WTC11 (cell line): ENCODE measurements at regions not wholly inside any gene's neighbourhood (a gene's known extent, or its start where the extent isn't known, plus 50 kb on each side); places are given as distances from the start of the nearest gene placed in this dataset.

ENCODE experiments used
- ATAC-seq: fragments of 200-7000 bp; cut with Tn5 transposase; 2 replicates; pipeline ENCODE4 v1.10.0; 2021; ENCODE audit warnings: mild to moderate bottlenecking, moderate library complexity
- CTCF ChIA-PET: fragments of 300-600 bp; sonication (Branson Sonifier 250); formaldehyde crosslinking; loops from one replicate; lab custom pipeline; 2021; ENCODE audit warnings: antibody characterized with exemption; lab: Charles Lee
- POLR2A ChIA-PET: fragments of 350-600 bp; sonication (Branson Sonifier 250); formaldehyde crosslinking; loops from one replicate; lab custom pipeline; 2021; ENCODE audit warnings: antibody characterized with exemption; lab: Charles Lee
- DNase-seq: peaks from one replicate; pipeline ENCODE4 v3.0.0; 2021; ENCODE audit warnings: low spot score
- H3K27ac Mint-ChIP-seq: 2 replicates; pipeline ENCODE4 v1.8.0; 2021; ENCODE audit warnings: mixed read lengths
- H3K27me3 Mint-ChIP-seq: 2 replicates; pipeline ENCODE4 v1.8.0; 2021; ENCODE audit warnings: low read depth, mild to moderate bottlenecking, moderate library complexity, mixed read lengths
- H3K36me3 Mint-ChIP-seq: 2 replicates; pipeline ENCODE4 v1.8.0; 2021; ENCODE audit warnings: mixed read lengths
- H3K4me1 Mint-ChIP-seq: 2 replicates; pipeline ENCODE4 v1.8.0; 2022; ENCODE audit warnings: mixed read lengths
- H3K4me3 Mint-ChIP-seq: 2 replicates; pipeline ENCODE4 v1.8.0; 2021; ENCODE audit warnings: mild to moderate bottlenecking, moderate library complexity, mixed read lengths
- H3K9me3 Mint-ChIP-seq: 2 replicates; pipeline ENCODE4 v1.8.0; 2021; ENCODE audit warnings: mixed read lengths
- CREB1 ChIP-seq: sonication (generic); formaldehyde crosslinking; IDR thresholded peaks from 2 replicates; pipeline ENCODE4 v1.8.0; 2023; ENCODE audit warnings: mild to moderate bottlenecking, missing genetic modification reagents
- ESRRA ChIP-seq: sonication (generic); formaldehyde crosslinking; IDR thresholded peaks from 2 replicates; pipeline ENCODE4 v1.8.1; 2022; ENCODE audit warnings: mild to moderate bottlenecking, missing genetic modification reagents, borderline replicate concordance
- FOXP1 ChIP-seq: sonication (generic); formaldehyde crosslinking; IDR thresholded peaks from 2 replicates; pipeline ENCODE4 v1.8.0; 2022; ENCODE audit warnings: missing genetic modification reagents, mild to moderate bottlenecking, moderate library complexity, borderline replicate concordance
- HMGA2 ChIP-seq: fragments of 250-450 bp; sonication (Bioruptor Pico); IDR thresholded peaks from 2 replicates; pipeline ENCODE4 v1.4.0; 2021; ENCODE audit warnings: mild to moderate bottlenecking, moderate library complexity
- JUN ChIP-seq: sonication (generic); formaldehyde crosslinking; IDR thresholded peaks from 2 replicates; pipeline ENCODE4 v1.8.0; 2023; ENCODE audit warnings: mild to moderate bottlenecking, missing genetic modification reagents
- MYBL2 ChIP-seq: sonication (generic); formaldehyde crosslinking; IDR thresholded peaks from 2 replicates; pipeline ENCODE4 v1.8.1; 2023; ENCODE audit warnings: mild to moderate bottlenecking, moderate library complexity, missing genetic modification reagents
- NFE2L1 ChIP-seq: sonication (generic); formaldehyde crosslinking; IDR thresholded peaks from 2 replicates; pipeline ENCODE4 v1.8.1; 2023; ENCODE audit warnings: missing genetic modification reagents
- PRRX2 ChIP-seq: fragments of 250-450 bp; sonication (Bioruptor Pico); IDR thresholded peaks from 2 replicates; pipeline ENCODE4 v1.8.0; 2021; ENCODE audit warnings: mild to moderate bottlenecking
- SMAD3 ChIP-seq: sonication (generic); formaldehyde crosslinking; IDR thresholded peaks from 2 replicates; pipeline ENCODE4 v1.8.0; 2022; ENCODE audit warnings: missing genetic modification reagents, mild to moderate bottlenecking, borderline replicate concordance
- TEAD1 ChIP-seq: sonication (generic); formaldehyde crosslinking; IDR thresholded peaks from 2 replicates; pipeline ENCODE4 v1.8.0; 2022; ENCODE audit warnings: mild to moderate bottlenecking, missing genetic modification reagents
- ZNF396 ChIP-seq: fragments of 250-450 bp; sonication (Bioruptor Pico); IDR thresholded peaks from 2 replicates; pipeline ENCODE4 v1.8.0; 2021; ENCODE audit warnings: mild to moderate bottlenecking, moderate library complexity, borderline replicate concordance
- ZNF416 ChIP-seq: fragments of 250-450 bp; sonication (Bioruptor Pico); IDR thresholded peaks from 2 replicates; pipeline ENCODE4 v1.9.0; 2021; ENCODE audit warnings: mild to moderate bottlenecking, inconsistent platforms
- ZNF423 ChIP-seq: fragments of 250-450 bp; sonication (Bioruptor Pico); IDR thresholded peaks from 2 replicates; pipeline ENCODE4 v2.1.2; 2022; ENCODE audit warnings: mild to moderate bottlenecking, moderate library complexity
- TF ChIP-seq, protein P1 (sequence below): sonication (generic); formaldehyde crosslinking; IDR thresholded peaks from 2 replicates; pipeline ENCODE4 v1.8.1; 2023; ENCODE audit warnings: mild to moderate bottlenecking, missing genetic modification reagents
- TF ChIP-seq, protein P2 (sequence below): sonication (generic); formaldehyde crosslinking; IDR thresholded peaks from 2 replicates; pipeline ENCODE4 v1.8.1; 2022; ENCODE audit warnings: mild to moderate bottlenecking, moderate library complexity, missing genetic modification reagents
- TF ChIP-seq, protein P3 (sequence below): sonication (generic); formaldehyde crosslinking; IDR thresholded peaks from 2 replicates; pipeline ENCODE4 v1.8.0; 2022; ENCODE audit warnings: mild to moderate bottlenecking, missing genetic modification reagents
- TF ChIP-seq, protein P4 (sequence below): sonication (generic); formaldehyde crosslinking; IDR thresholded peaks from 2 replicates; pipeline ENCODE4 v1.8.0; 2022; ENCODE audit warnings: mild to moderate bottlenecking, missing genetic modification reagents

DNA sequence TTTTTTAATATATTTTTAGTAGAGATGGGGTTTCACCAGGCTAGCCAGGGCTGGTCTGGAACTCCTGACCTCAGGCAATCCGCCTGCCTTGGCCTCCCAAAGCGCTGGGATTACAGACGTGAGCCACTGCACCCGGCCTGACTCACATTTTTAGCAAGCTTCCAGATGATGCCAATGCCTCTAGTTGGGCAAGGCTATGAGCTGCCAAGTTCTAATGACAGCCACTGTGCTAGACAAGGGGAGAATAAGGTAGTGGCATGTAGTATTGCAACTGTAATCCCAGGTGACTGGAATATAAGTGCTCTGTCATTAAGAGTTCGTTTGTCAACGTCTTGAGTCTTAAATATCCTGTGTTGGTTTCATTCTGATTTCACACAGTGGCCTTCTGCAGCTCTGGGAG is 96.7 kb downstream of the SLIT2 start:
- H3K9me3 Mint-ChIP-seq = no peaks in the 10 kb centered on the region
- no peak for ATAC-seq
- ChIA-PET POLR2A (no interaction called here), CTCF (no interaction called here)
- no peak overlapping the region for H3K4me3 Mint-ChIP-seq
- TF ChIP-seq MYBL2 (no peak), CREB1 (CRISPR knock-in tag) (no peak), ZNF423 (CRISPR knock-in tag) (no peak), PRRX2 (no peak), ZNF396 (CRISPR knock-in tag) (no peak)
- TF ChIP-seq, protein P1, sequence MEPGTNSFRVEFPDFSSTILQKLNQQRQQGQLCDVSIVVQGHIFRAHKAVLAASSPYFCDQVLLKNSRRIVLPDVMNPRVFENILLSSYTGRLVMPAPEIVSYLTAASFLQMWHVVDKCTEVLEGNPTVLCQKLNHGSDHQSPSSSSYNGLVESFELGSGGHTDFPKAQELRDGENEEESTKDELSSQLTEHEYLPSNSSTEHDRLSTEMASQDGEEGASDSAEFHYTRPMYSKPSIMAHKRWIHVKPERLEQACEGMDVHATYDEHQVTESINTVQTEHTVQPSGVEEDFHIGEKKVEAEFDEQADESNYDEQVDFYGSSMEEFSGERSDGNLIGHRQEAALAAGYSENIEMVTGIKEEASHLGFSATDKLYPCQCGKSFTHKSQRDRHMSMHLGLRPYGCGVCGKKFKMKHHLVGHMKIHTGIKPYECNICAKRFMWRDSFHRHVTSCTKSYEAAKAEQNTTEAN (CRISPR knock-in tag) = no peak
- TF ChIP-seq, protein P2, sequence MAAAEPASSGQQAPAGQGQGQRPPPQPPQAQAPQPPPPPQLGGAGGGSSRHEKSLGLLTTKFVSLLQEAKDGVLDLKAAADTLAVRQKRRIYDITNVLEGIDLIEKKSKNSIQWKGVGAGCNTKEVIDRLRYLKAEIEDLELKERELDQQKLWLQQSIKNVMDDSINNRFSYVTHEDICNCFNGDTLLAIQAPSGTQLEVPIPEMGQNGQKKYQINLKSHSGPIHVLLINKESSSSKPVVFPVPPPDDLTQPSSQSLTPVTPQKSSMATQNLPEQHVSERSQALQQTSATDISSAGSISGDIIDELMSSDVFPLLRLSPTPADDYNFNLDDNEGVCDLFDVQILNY (CRISPR knock-in tag) = no peak
- TF ChIP-seq, protein P3, sequence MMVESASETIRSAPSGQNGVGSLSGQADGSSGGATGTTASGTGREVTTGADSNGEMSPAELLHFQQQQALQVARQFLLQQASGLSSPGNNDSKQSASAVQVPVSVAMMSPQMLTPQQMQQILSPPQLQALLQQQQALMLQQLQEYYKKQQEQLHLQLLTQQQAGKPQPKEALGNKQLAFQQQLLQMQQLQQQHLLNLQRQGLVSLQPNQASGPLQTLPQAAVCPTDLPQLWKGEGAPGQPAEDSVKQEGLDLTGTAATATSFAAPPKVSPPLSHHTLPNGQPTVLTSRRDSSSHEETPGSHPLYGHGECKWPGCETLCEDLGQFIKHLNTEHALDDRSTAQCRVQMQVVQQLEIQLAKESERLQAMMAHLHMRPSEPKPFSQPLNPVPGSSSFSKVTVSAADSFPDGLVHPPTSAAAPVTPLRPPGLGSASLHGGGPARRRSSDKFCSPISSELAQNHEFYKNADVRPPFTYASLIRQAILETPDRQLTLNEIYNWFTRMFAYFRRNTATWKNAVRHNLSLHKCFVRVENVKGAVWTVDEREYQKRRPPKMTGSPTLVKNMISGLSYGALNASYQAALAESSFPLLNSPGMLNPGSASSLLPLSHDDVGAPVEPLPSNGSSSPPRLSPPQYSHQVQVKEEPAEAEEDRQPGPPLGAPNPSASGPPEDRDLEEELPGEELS (CRISPR knock-in tag) = no peak
- no peaks in the 10 kb centered on the region for H3K27me3 Mint-ChIP-seq
- no peak overlapping the region for H3K27ac Mint-ChIP-seq
- DNase-seq = no peak
- H3K4me1 Mint-ChIP-seq = peaks cover 12% of the 10 kb centered on the region
- no peaks in the 10 kb centered on the region for H3K36me3 Mint-ChIP-seq

DNA sequence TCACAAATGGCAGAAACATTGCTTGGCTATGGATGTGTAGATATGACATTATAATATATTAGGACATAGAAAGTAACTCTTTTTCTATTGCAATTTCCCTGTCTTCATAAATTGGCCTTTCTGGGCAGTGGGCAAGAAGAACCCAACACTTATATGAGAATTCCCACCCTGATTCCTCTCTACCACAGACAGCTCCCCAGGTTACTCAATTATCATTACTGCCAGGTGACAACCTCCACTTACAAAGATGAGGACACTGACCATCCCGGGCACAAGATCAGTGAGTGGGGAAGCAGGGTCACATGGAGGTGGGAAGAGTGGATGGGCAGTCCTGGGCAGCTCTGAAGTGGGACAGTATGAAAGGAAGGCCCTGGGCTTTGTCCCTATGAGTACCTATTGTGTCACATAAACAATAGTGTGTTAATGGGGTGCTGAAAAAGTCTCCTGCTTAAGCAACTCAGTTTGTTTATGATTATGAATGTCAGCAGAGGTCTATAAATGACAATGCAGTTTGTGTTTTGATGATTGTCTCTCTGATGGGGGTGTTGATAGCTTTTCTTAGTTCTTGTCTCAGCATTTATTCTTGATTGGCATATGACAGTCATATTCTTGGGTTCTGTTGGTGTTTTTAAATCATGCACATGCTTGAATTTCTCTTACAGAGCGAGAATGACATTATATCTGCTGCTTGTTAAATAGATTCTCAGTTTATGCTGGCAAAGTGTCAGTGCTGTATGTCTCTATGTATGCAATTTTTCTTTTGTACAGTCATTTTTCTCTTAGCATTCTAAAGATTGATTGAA is 99.9 kb downstream of the SLIT2 start:
- ATAC-seq (peak; percentile 26; the same call in 1 of the 2 replicates), DNase-seq (no peak)
- H3K9me3 Mint-ChIP-seq = no peaks in the 10 kb centered on the region
- TF ChIP-seq, protein P1 (CRISPR knock-in tag) = no peak
- TF ChIP-seq ZNF416 (CRISPR knock-in tag) = no peak
- no peak for TF ChIP-seq SMAD3
- TF ChIP-seq TEAD1 (CRISPR knock-in tag) = no peak
- TF ChIP-seq NFE2L1 (CRISPR knock-in tag) = no peak
- TF ChIP-seq, protein P4, sequence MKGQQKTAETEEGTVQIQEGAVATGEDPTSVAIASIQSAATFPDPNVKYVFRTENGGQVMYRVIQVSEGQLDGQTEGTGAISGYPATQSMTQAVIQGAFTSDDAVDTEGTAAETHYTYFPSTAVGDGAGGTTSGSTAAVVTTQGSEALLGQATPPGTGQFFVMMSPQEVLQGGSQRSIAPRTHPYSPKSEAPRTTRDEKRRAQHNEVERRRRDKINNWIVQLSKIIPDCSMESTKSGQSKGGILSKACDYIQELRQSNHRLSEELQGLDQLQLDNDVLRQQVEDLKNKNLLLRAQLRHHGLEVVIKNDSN = no peak
- TF ChIP-seq FOXP1 (CRISPR knock-in tag) = no peak
- TF ChIP-seq HMGA2 = no peak
- TF ChIP-seq ESRRA (CRISPR knock-in tag) = no peak
- ChIA-PET POLR2A (interaction anchor here (1.0 kb wide), 1 partner anchor 98 kb away, joined by 3 read pairs; no protein-coding TSS in a partner anchor), CTCF (no interaction called here)
- H3K4me3 Mint-ChIP-seq = no peak overlapping the region
- H3K27me3 Mint-ChIP-seq = no peaks in the 10 kb centered on the region
- H3K36me3 Mint-ChIP-seq = no peaks in the 10 kb centered on the region
- H3K27ac Mint-ChIP-seq = no peak overlapping the region
- H3K4me1 Mint-ChIP-seq = peaks cover 32% of the 10 kb centered on the region

DNA sequence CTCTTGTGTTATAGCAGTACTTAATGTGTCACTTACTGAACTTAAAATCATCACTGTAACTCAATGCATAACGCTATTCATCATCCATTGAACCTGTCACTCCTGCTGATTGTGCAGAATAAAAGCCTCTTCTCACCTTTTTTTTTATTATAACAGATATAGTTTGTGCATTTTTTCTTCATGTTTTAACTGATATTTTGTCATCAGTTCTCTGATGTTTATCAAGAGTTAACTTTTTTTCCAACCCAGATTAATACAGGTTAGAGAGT is 100.4 kb downstream of the SLIT2 start:
- Mint-ChIP-seq H3K4me1 (peaks cover 33% of the 10 kb centered on the region), H3K4me3 (no peak overlapping the region), H3K27ac (no peak overlapping the region), H3K36me3 (no peaks in the 10 kb centered on the region), H3K9me3 (no peaks in the 10 kb centered on the region), H3K27me3 (no peaks in the 10 kb centered on the region)
- POLR2A ChIA-PET = no interaction called here
- ATAC-seq (no peak), DNase-seq (no peak)
- CTCF ChIA-PET = no interaction called here
- TF ChIP-seq FOXP1 (CRISPR knock-in tag) (no peak), JUN (no peak), ZNF416 (CRISPR knock-in tag) (no peak)
